A673 (cell line): ENCODE measurements at regions not wholly inside any gene's neighbourhood (a gene's known extent, or its start where the extent isn't known, plus 50 kb on each side); places are given as distances from the start of the nearest gene placed in this dataset.

Source experiments
- BruUV-seq: library from RNA; stranded (reverse); fragments of 400-500 nt; replicated peaks from 2 replicates; lab custom pipeline; 2021; lab: Mats Ljungman, UMichigan
- CTCF ChIA-PET: fragments of 300-600 bp; sonication (Branson Sonifier 250); formaldehyde crosslinking; loops from one replicate; lab custom pipeline; 2022; ENCODE audit warnings: antibody characterized with exemption; lab: Charles Lee
- POLR2A ChIA-PET: fragments of 300-600 bp; sonication (Branson Sonifier 250); formaldehyde crosslinking; loops from one replicate; lab custom pipeline; 2022; ENCODE audit warnings: antibody characterized with exemption; ENCODE audit not compliant: low non-redundant PET; lab: Charles Lee
- DNase-seq: peaks from one replicate; pipeline ENCODE4 v3.0.0-alpha.2; 2015; ENCODE audit warnings: low spot score
- H3K27ac ChIP-seq: fragments of 200-600 bp; sonication (generic); 2 replicates; pipeline ENCODE4 v1.5.1; 2016; ENCODE audit warnings: mixed run types, low read depth, mild to moderate bottlenecking, mixed read lengths, antibody characterized with exemption, low read length; ENCODE audit not compliant: poor library complexity, severe bottlenecking
- H3K27me3 ChIP-seq: fragments of 200-600 bp; sonication (generic); replicated peaks from 2 replicates; pipeline ENCODE4 v1.6.1; 2017; ENCODE audit warnings: mixed run types, low read depth, mild to moderate bottlenecking, mixed read lengths, antibody characterized with exemption, low read length; ENCODE audit not compliant: insufficient read depth, poor library complexity
- H3K36me3 ChIP-seq: fragments of 200-600 bp; sonication (generic); 2 replicates; pipeline ENCODE4 v1.6.1; 2016; ENCODE audit warnings: mixed run types, mild to moderate bottlenecking, mixed read lengths, antibody characterized with exemption, low read length; ENCODE audit not compliant: insufficient read depth, poor library complexity, severe bottlenecking
- H3K4me1 ChIP-seq: fragments of 200-600 bp; sonication (generic); 2 replicates; pipeline ENCODE4 v1.6.1; 2017; ENCODE audit warnings: mixed run types, mild to moderate bottlenecking, mixed read lengths, antibody characterized with exemption, low read length; ENCODE audit not compliant: insufficient read depth, poor library complexity, severe bottlenecking
- H3K4me3 ChIP-seq: fragments of 200-600 bp; sonication (generic); 2 replicates; pipeline ENCODE4 v1.5.1; 2016; ENCODE audit warnings: low read depth, mixed run types, mild to moderate bottlenecking, mixed read lengths, low read length; ENCODE audit not compliant: poor library complexity, severe bottlenecking
- H3K9me3 ChIP-seq: fragments of 200-600 bp; sonication (generic); 2 replicates; pipeline ENCODE4 v1.6.1; 2016; ENCODE audit warnings: mixed run types, low read depth, mild to moderate bottlenecking, mixed read lengths, antibody characterized with exemption, low read length; ENCODE audit not compliant: poor library complexity, severe bottlenecking
- CTCF ChIP-seq: fragments of 300-800, 200-600 bp; sonication (generic); conservative IDR thresholded peaks from 2 replicates; pipeline ENCODE4 v1.5.1; 2017; ENCODE audit warnings: low read depth, mild to moderate bottlenecking, antibody characterized with exemption, low read length, moderate library complexity, mixed read lengths
- EZH2 ChIP-seq: fragments of 200-600 bp; sonication (generic); IDR thresholded peaks from 2 replicates; pipeline ENCODE4 v1.6.1; 2017; ENCODE audit warnings: borderline replicate concordance, low read depth, mild to moderate bottlenecking, mixed read lengths, antibody characterized with exemption, low read length; ENCODE audit not compliant: poor library complexity, severe bottlenecking
- intact Hi-C: fragments of 100-400 bp; cut with micrococcal nuclease; formaldehyde crosslinking; loops from one replicate; pipeline ENCODE4 v1.10.0; 2022; ENCODE audit not compliant: unreplicated experiment

GRCh38 chr2:236840215-236840614, 245.5 kb upstream of the COPS8 start:
- BruUV-seq = no TSS peak
- Histone ChIP-seq H3K4me1 (no peaks in the 10 kb centered on the region), H3K36me3 (no peaks in the 10 kb centered on the region), H3K9me3 (peaks cover 2% of the 10 kb centered on the region), H3K27me3 (no peaks in the 10 kb centered on the region), H3K27ac (no peak overlapping the region), H3K4me3 (no peak overlapping the region)
- intact Hi-C loops = no loop called here
- DNase-seq = no peak
- TF ChIP-seq CTCF = no peak
- no peak for TF ChIP-seq EZH2
- ChIA-PET CTCF (no interaction called here), POLR2A (no interaction called here)

GRCh38 chr2:236840857-236841256, 244.8 kb upstream of the COPS8 start:
- intact Hi-C loops = no loop called here
- TF ChIP-seq CTCF (no peak), EZH2 (no peak)
- Histone ChIP-seq H3K27me3 (no peaks in the 10 kb centered on the region), H3K4me3 (no peak overlapping the region), H3K4me1 (no peaks in the 10 kb centered on the region), H3K9me3 (peaks cover 6% of the 10 kb centered on the region), H3K27ac (no peak overlapping the region), H3K36me3 (no peaks in the 10 kb centered on the region)
- BruUV-seq = no TSS peak
- ChIA-PET POLR2A (no interaction called here), CTCF (no interaction called here)
- DNase-seq = no peak

- no TSS peak for BruUV-seq
- ChIA-PET CTCF (no interaction called here), POLR2A (no interaction called here)
- intact Hi-C loops = no loop called here
- DNase-seq = no peak
- H3K27me3 ChIP-seq = no peaks in the 10 kb centered on the region
- peaks cover 6% of the 10 kb centered on the region for H3K9me3 ChIP-seq
- H3K27ac ChIP-seq = no peak overlapping the region
- TF ChIP-seq EZH2 (no peak), CTCF (no peak)
- H3K4me1 ChIP-seq = no peaks in the 10 kb centered on the region
- no peaks in the 10 kb centered on the region for H3K36me3 ChIP-seq
- H3K4me3 ChIP-seq = no peak overlapping the region
These were observed 244.3 kb upstream of the COPS8 start for GRCh38 chr2:236841389-236841788.
